GM12878 (cell line): ENCODE measurements at regions not wholly inside any gene's neighbourhood (a gene's known extent, or its start where the extent isn't known, plus 50 kb on each side); places are given as distances from the start of the nearest gene placed in this dataset.

ENCODE experiments used
- ATAC-seq: fragments of 200-7000 bp; cut with Tn5 transposase; 3 replicates; pipeline ENCODE4 v1.9.1; 2020; ENCODE audit warnings: mild to moderate bottlenecking, moderate library complexity
- BruUV-seq: library from RNA; stranded (reverse); fragments of 400-500 nt; replicated peaks from 2 replicates; lab custom pipeline; 2021; lab: Mats Ljungman, UMichigan
- CTCF ChIA-PET: fragments of 300-600 bp; sonication (Branson Sonifier 250); formaldehyde crosslinking; extraction: SDS; loops from one replicate; lab custom pipeline; 2021; ENCODE audit warnings: inconsistent platforms; lab: Yijun Ruan, JAX
- POLR2A ChIA-PET: fragments of 350-600 bp; formaldehyde crosslinking; extraction: SDS; loops from one replicate; lab custom pipeline; 2021; ENCODE audit warnings: inconsistent platforms; lab: Charles Lee
- RAD21 ChIA-PET: fragments of 300-600 bp; sonication (Branson Sonifier 250); formaldehyde crosslinking; loops from one replicate; lab custom pipeline; 2023; ENCODE audit warnings: antibody characterized with exemption; ENCODE audit not compliant: unreplicated experiment; lab: Charles Lee
- SMC1A ChIA-PET: fragments of 300-600 bp; sonication (Branson Sonifier 250); formaldehyde crosslinking; loops from one replicate; lab custom pipeline; 2023; ENCODE audit not compliant: unreplicated experiment, uncharacterized antibody; lab: Charles Lee
- DNase-seq: peaks from one replicate; pipeline ENCODE4 v3.0.0-alpha.2; 2011; ENCODE audit warnings: low read depth, low spot score
- FAIRE-seq: peaks from 3 replicates; lab custom pipeline; 2011; peaks lifted over from hg19 to GRCh38; lab: Jason Lieb, UNC
- H2AFZ ChIP-seq: 2 replicates; pipeline ENCODE4 v1.6.0; 2011; ENCODE audit warnings: low read depth, low read length, control low read depth; ENCODE audit not compliant: control insufficient read depth
- H3K27ac ChIP-seq: 2 replicates; pipeline ENCODE4 v1.5.1; 2011; ENCODE audit warnings: control low read depth; ENCODE audit not compliant: control insufficient read depth, insufficient read depth
- H3K27me3 ChIP-seq, 2 experiments: replicated peaks in 1 of 2; 2 replicates each; pipeline versions ENCODE4 v1.6.0 to v1.6.1; 2011; ENCODE audit warnings: low read length in 1 of 2; ENCODE audit not compliant: control insufficient read depth in 2 of 2, insufficient read depth in 2 of 2
- H3K36me3 ChIP-seq, 2 experiments: 2 replicates each; pipeline ENCODE4 v1.5.1; 2011; ENCODE audit warnings: low read length in 1 of 2; ENCODE audit not compliant: control insufficient read depth in 2 of 2, insufficient read depth in 2 of 2
- H3K4me1 ChIP-seq: 2 replicates; pipeline ENCODE4 v1.6.1; 2011; ENCODE audit warnings: mild to moderate bottlenecking, low read length, moderate library complexity, mixed read lengths; ENCODE audit not compliant: control insufficient read depth, insufficient read depth
- H3K4me2 ChIP-seq: 2 replicates; pipeline ENCODE4 v1.6.0; 2011; ENCODE audit warnings: control low read depth; ENCODE audit not compliant: control insufficient read depth, insufficient read depth
- H3K4me3 ChIP-seq: fragments of 200-600 bp; sonication (generic); 2 replicates; pipeline ENCODE4 v1.5.1; 2016
- H3K79me2 ChIP-seq: 2 replicates; pipeline ENCODE4 v1.6.0; 2011; ENCODE audit warnings: low read length; ENCODE audit not compliant: control insufficient read depth, insufficient read depth
- H3K9ac ChIP-seq: 2 replicates; pipeline ENCODE4 v1.8.0; 2011; ENCODE audit warnings: low read length, control low read depth, mixed read lengths; ENCODE audit not compliant: control insufficient read depth, insufficient read depth
- H3K9me3 ChIP-seq: replicated peaks from 3 replicates; pipeline ENCODE4 v1.5.1; 2011; ENCODE audit warnings: mild to moderate bottlenecking, low read length; ENCODE audit not compliant: control insufficient read depth, insufficient read depth
- H4K20me1 ChIP-seq: 2 replicates; pipeline ENCODE4 v1.6.0; 2011; ENCODE audit not compliant: control insufficient read depth, insufficient read depth
- BHLHE40 ChIP-seq, 2 experiments: fragments of 450-650 bp in 1 of 2; IDR thresholded peaks; 2 replicates each; pipeline ENCODE4 v1.6.1; 2011 to 2017; ENCODE audit warnings: low read depth in 2 of 2, borderline replicate concordance in 1 of 2, improper control_type of control experiment in 1 of 2, low read length in 1 of 2, mild to moderate bottlenecking in 1 of 2
- GABPA ChIP-seq: IDR thresholded peaks from 2 replicates; pipeline ENCODE4 v1.6.1; 2014; ENCODE audit warnings: antibody characterized with exemption, low read depth, mild to moderate bottlenecking, inconsistent platforms
- IRF5 ChIP-seq: fragments of 450-650 bp; IDR thresholded peaks from 2 replicates; pipeline ENCODE4 v1.6.1; 2017; ENCODE audit warnings: borderline replicate concordance
- NBN ChIP-seq: fragments of 450-650 bp; IDR thresholded peaks from 2 replicates; pipeline ENCODE4 v1.6.1; 2016
- PAX5 ChIP-seq: IDR thresholded peaks from 2 replicates; pipeline ENCODE4 v1.6.1; 2011; ENCODE audit warnings: low read depth, low read length, borderline replicate concordance
- POLR2AphosphoS5 ChIP-seq: IDR thresholded peaks from 2 replicates; pipeline ENCODE4 v1.6.1; 2011; ENCODE audit warnings: mild to moderate bottlenecking, low read length, inconsistent platforms
- POU2F2 ChIP-seq: IDR thresholded peaks from 3 replicates; pipeline ENCODE4 v1.6.1; 2011; ENCODE audit warnings: low read depth, mild to moderate bottlenecking, low read length, borderline replicate concordance
- RAD21 ChIP-seq: IDR thresholded peaks from 2 replicates; pipeline ENCODE4 v1.6.1; 2011; ENCODE audit warnings: mild to moderate bottlenecking, low read depth, low read length, moderate library complexity; ENCODE audit not compliant: insufficient read depth
- RB1 ChIP-seq: fragments of 450-650 bp; formaldehyde crosslinking; IDR thresholded peaks from 2 replicates; pipeline ENCODE4 v1.6.1; 2017; ENCODE audit warnings: mild to moderate bottlenecking, borderline replicate concordance
- SIX5 ChIP-seq: IDR thresholded peaks from 2 replicates; pipeline ENCODE4 v1.6.1; 2011; ENCODE audit warnings: mild to moderate bottlenecking, low read depth, low read length, moderate library complexity; ENCODE audit not compliant: severe bottlenecking
- SP1 ChIP-seq: IDR thresholded peaks from one replicate; pipeline ENCODE4 v1.6.1; 2011; ENCODE audit warnings: low read depth, low read length
- ZNF207 ChIP-seq: fragments of 450-650 bp; IDR thresholded peaks from 2 replicates; pipeline ENCODE4 v1.6.1; 2014; ENCODE audit warnings: antibody characterized with exemption, mild to moderate bottlenecking, borderline replicate concordance
- ZNF274 ChIP-seq: IDR thresholded peaks from one replicate; pipeline ENCODE4 v1.8.0; 2011; ENCODE audit not compliant: insufficient read length, insufficient read depth
- ZNF687 ChIP-seq: fragments of 450-650 bp; IDR thresholded peaks from 2 replicates; pipeline ENCODE4 v1.6.1; 2017; ENCODE audit warnings: mild to moderate bottlenecking, moderate library complexity
- in situ Hi-C: fragments of 300-500 bp; cut with MboI; formaldehyde crosslinking; loops from 9 replicates; pipeline ENCODE4 v1.14.3; 2018; ENCODE audit warnings: mixed read lengths
- intact Hi-C: fragments of 100-400 bp; cut with micrococcal nuclease; formaldehyde crosslinking; loops from one replicate; pipeline ENCODE4 v1.14.2; 2022; ENCODE audit not compliant: unreplicated experiment

DNA sequence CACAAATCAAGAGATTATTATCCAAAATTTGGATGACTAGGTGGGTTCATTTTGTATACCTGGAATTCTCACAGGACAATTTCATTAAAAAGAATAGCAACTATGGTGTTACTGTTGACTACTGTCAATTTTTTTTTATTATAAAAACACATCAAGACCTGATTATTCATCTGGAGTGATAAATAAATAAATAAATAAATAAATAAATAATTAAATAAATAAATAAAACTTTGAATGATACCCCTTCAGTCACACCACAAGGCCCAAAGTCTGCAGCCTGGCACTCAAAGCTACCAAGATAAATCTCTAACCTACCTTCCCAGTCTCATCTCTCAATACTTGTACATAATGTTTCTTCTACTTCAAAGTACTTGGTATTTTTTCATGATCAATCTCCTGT lies 294.0 kb upstream of the KLHL29 start:
- Histone ChIP-seq H3K27ac (no peak overlapping the region), H3K9ac (no peak overlapping the region), H2AFZ (no peak overlapping the region), H4K20me1 (no peaks in the 10 kb centered on the region), H3K79me2 (no peaks in the 10 kb centered on the region), H3K4me3 (no peak overlapping the region), H3K4me1 (no peaks in the 10 kb centered on the region), H3K27me3 (no peaks in the 10 kb centered on the region; a peak in 1 of 4 replicates), H3K36me3 (no peaks in the 10 kb centered on the region), H3K4me2 (no peak overlapping the region)
- RAD21 ChIA-PET = no interaction called here
- FAIRE-seq (no peak), DNase-seq (no peak), ATAC-seq (no peak)
- intact Hi-C loops = no loop called here
- CTCF ChIA-PET = no interaction called here
- no TSS peak for BruUV-seq
- POLR2A ChIA-PET = no interaction called here
- SMC1A ChIA-PET = no interaction called here
- in situ Hi-C loops = no loop called here
- no peak for TF ChIP-seq RAD21
- no peak for TF ChIP-seq RB1
- TF ChIP-seq ZNF274 = no peak
- no peak for TF ChIP-seq POU2F2
- TF ChIP-seq IRF5 = no peak
- no peak for TF ChIP-seq ZNF207
- TF ChIP-seq BHLHE40 (IDR thresholded peaks at IDR 0.05; ENCODE audit: borderline replicate concordance in 1 of 2, low read depth in 2 of 2, low read length in 1 of 2) = no peak
- no peak for TF ChIP-seq SP1
- TF ChIP-seq ZNF687 = no peak
- TF ChIP-seq PAX5 = no peak
- TF ChIP-seq GABPA = no peak
- no peak for TF ChIP-seq POLR2AphosphoS5
- TF ChIP-seq SIX5 = no peak
- TF ChIP-seq NBN = no peak
- TF ChIP-seq, all 136 proteins: peak for 0
- no peaks in the 10 kb centered on the region for H3K9me3 ChIP-seq
